ENCODE measurements at regions not wholly inside any gene's neighbourhood (a gene's known extent, or its start where the extent isn't known, plus 50 kb on each side); places are given as distances from the start of the nearest gene placed in this dataset.

DNA sequence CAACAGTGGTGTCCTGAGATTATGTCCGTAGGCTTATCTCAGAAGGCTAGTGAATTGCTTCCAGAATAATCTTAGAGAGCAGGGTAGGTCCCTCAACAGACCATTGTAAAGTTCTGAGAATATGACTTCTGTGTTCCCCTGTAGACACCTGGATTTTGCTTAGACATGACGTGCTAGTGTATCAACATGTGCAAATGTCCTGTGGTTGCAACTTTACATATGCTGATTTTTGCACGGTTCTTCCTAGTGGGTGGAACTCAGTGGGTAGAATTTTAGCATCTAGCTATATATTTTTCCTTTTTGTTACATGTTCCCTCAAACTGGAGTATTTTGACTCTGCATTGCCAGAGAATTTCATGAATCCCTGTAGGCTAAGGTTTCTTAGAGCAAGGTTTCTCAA lies 459.2 kb downstream of the RNF144B start:
- TF ChIP-seq, protein P1, sequence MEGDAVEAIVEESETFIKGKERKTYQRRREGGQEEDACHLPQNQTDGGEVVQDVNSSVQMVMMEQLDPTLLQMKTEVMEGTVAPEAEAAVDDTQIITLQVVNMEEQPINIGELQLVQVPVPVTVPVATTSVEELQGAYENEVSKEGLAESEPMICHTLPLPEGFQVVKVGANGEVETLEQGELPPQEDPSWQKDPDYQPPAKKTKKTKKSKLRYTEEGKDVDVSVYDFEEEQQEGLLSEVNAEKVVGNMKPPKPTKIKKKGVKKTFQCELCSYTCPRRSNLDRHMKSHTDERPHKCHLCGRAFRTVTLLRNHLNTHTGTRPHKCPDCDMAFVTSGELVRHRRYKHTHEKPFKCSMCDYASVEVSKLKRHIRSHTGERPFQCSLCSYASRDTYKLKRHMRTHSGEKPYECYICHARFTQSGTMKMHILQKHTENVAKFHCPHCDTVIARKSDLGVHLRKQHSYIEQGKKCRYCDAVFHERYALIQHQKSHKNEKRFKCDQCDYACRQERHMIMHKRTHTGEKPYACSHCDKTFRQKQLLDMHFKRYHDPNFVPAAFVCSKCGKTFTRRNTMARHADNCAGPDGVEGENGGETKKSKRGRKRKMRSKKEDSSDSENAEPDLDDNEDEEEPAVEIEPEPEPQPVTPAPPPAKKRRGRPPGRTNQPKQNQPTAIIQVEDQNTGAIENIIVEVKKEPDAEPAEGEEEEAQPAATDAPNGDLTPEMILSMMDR (conservative IDR thresholded peaks at IDR 0.05; ENCODE audit: low read length) = no peak
- no peak for DNase-seq (ENCODE audit: low read depth)
- no peak overlapping the region for H3K4me3 ChIP-seq (ENCODE audit: low read length)

DNA sequence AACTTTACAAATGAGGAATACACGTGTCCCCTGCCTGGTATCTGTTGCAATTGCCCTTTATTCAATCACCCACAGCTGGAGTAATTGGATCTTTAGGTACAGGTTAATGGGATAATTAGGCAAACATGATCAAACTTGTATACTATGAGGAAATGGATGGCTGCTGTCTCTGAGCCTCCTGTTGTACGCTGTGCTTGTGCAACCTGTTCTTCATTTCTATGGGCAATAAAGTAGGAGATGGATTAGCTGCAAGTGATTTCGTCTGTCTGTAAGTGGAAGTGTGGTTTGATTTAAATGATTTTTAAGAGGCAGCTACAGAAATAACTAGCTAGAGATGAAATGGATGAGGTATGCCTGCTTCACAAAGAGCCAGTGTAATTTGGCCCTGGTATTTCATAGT lies 474.1 kb downstream of the RNF144B start:
- TF ChIP-seq, protein P1 (conservative IDR thresholded peaks at IDR 0.05; ENCODE audit: low read length) = no peak
- H3K4me3 ChIP-seq (ENCODE audit: low read length) = no peak overlapping the region
- no peak for DNase-seq (ENCODE audit: low read depth)

DNA sequence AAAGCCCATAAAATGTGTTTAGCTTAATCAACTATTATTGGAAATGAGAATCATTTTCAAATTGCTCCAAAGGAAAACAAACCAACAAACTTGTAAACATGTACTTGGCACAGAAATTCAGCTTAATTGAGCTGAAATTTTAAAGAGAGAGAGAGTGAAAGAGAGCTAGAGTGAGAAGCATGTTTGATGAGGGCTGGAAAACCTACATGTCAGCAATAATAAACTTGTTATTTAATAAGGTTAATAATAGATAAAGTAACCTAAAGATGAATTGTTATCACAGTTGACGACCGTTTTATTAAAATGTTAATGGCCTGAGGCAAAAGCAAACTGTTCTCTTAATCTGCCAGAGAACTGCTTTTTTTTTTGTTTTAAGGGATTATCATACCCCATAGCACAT lies 496.1 kb downstream of the RNF144B start:
- no peak for DNase-seq (ENCODE audit: low read depth)
- no peak overlapping the region for H3K4me3 ChIP-seq (ENCODE audit: low read length)
- TF ChIP-seq, protein P1 (conservative IDR thresholded peaks at IDR 0.05; ENCODE audit: low read length) = no peak

DNA sequence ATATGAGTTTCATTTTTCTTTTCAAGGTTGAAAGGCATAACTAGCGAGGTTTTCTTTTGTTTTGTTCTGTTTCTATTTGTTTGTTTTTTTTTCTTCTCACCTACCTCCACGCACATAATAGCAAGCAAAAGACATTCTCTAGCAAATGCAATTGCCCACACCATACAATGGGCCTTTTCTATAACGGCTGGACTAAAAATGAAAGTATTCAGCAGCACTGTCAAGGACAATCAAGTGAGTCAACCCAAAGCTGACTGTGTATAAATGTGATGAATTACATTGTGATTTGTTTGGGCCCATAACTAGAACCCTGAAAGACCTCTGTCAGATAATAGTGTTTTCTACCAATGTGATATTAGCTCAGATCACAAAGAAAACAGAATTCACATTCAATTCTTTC lies 496.7 kb downstream of the RNF144B start:
- DNase-seq (ENCODE audit: low read depth) = no peak
- H3K4me3 ChIP-seq (ENCODE audit: low read length) = no peak overlapping the region
- TF ChIP-seq, protein P1 (conservative IDR thresholded peaks at IDR 0.05; ENCODE audit: low read length) = no peak

DNA sequence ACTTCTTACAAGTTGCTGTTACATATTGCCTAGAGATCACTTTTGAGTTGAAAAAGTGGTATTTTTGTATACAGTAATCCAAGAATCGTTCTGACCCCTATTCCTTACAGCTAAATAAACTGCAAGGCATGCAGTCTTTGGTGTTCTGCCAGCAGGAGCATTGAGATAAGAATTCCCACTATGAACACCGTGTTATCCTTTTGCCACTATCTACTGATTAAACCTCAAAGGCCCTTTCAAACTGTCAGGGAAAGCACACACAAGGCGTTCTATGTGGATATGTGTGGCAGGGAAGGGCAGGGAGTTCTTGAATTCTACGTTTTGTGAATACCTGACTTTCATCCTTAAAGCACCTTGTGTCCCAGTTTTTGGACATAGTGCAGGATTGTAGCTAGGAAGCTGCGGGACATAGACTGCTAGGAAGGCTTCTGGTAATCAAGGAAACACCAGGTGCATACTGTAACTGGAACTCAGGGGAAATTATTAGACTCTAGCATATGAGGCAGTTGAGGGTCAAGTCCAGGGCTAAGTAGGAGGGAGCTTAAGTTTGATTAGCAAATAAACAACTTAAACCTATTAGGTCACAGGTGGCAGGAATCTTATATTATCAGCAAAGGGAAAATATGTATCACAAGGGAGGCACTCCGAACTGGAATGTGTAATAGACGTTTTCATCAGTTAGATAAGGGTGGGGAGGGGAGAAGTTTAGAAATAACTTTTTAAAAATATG lies 506.6 kb downstream of the RNF144B start:
- DNase-seq (ENCODE audit: low read depth) = no peak
- TF ChIP-seq, protein P1 (conservative IDR thresholded peaks at IDR 0.05; ENCODE audit: low read length) = no peak
- H3K4me3 ChIP-seq (ENCODE audit: low read length) = no peak overlapping the region

DNA sequence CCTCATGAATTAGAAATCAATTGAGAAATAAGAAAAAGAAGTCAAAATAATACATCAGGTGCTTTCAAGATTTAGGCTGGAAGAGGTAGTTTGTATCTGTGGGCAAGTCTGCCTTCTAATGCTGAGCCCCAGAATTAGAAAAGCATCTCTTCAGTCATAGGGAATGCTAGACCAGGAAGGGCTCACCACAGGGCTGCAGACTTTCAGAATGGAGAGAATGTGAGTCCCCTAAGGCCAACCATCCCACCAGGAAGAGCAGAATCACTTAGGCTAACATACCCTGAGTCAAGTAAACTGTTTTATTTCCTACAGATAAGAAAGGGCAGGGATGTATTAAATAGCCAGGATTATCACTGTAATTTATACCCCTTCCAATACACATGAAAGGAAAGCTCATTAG lies 510.2 kb downstream of the RNF144B start:
- TF ChIP-seq, protein P1 (conservative IDR thresholded peaks at IDR 0.05; ENCODE audit: low read length) = no peak

DNA sequence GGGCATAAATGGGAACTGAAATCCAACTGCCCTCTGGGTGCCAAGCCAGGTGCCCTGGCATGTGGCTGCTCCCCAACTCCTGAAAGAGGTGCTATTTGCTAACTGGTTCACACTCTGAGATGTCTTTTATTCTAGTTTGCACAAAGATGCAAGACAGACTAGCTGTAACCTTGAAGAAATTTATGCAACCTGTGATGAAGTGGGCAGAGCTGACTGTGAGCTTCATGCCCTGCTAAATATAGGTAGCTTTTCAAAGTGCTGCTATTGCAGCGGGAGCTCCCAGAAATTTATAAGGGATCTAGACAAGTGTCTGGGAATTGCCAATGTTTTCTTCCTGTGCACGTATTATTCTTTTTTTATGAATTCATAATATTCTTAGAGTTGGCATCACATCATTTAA lies 517.5 kb downstream of the RNF144B start:
- no peak for DNase-seq (ENCODE audit: low read depth)
- TF ChIP-seq, protein P1 (conservative IDR thresholded peaks at IDR 0.05; ENCODE audit: low read length) = no peak
- H3K4me3 ChIP-seq (ENCODE audit: low read length) = no peak overlapping the region

More for the DNA sequence above, 510.2 kb downstream of the RNF144B start:
- DNase-seq (ENCODE audit: low read depth) = no peak
- H3K4me3 ChIP-seq (ENCODE audit: low read length) = no peak overlapping the region
